ENCODE measurements at regions not wholly inside any gene's neighbourhood (a gene's known extent, or its start where the extent isn't known, plus 50 kb on each side); places are given as distances from the start of the nearest gene placed in this dataset.

DNA sequence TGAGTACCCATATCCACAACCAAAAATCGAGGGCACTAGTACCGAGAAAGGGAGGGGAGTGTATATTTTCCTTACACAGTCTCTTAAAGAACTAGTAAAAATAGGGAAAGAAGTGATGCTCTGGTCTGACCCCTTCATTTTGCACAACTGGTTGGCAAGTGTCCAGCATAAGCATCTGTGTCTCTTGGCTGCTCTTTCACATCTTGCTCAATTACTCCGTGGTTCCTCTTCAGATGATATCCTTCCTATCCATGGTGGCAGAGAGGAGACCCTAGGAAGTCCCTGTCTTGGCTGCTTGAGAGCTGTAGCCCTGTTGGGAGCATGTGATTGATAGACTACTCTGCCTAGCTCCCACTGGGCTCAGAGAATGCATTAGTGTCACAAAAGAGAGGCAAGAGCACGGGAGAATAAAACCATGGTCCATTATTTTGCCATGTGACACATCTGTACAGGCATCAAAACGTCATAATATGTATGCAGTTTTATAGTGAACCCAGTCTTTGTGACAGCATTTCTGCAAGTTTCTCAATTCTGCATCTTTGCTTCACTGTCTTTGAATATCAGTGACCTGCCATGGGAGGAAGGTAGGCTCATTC, 111.8 kb upstream of the ANKRD1 start:
- intact Hi-C loops (cut with DNase I): no loop called here
- FAIRE-seq (no peak), DNase-seq (peak in 1 of 5 donors; percentile 8)
- no peaks in the 10 kb centered on the region for H3K9me3 ChIP-seq (ENCODE audit: control insufficient read depth in 2 of 3, insufficient read depth in 1 of 3, low read length in 3 of 3)
- TF ChIP-seq, protein P1, sequence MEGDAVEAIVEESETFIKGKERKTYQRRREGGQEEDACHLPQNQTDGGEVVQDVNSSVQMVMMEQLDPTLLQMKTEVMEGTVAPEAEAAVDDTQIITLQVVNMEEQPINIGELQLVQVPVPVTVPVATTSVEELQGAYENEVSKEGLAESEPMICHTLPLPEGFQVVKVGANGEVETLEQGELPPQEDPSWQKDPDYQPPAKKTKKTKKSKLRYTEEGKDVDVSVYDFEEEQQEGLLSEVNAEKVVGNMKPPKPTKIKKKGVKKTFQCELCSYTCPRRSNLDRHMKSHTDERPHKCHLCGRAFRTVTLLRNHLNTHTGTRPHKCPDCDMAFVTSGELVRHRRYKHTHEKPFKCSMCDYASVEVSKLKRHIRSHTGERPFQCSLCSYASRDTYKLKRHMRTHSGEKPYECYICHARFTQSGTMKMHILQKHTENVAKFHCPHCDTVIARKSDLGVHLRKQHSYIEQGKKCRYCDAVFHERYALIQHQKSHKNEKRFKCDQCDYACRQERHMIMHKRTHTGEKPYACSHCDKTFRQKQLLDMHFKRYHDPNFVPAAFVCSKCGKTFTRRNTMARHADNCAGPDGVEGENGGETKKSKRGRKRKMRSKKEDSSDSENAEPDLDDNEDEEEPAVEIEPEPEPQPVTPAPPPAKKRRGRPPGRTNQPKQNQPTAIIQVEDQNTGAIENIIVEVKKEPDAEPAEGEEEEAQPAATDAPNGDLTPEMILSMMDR (IDR thresholded peaks at IDR 0.05; ENCODE audit: borderline replicate concordance, extremely low read depth, insufficient read depth): no peak
- H3K9ac ChIP-seq (ENCODE audit: low read length in 3 of 3): no peak overlapping the region
- H3K4me3 ChIP-seq (ENCODE audit: low read length in 3 of 3): no peak overlapping the region
- no peaks in the 10 kb centered on the region for H3K36me3 ChIP-seq (ENCODE audit: control insufficient read depth in 2 of 3, insufficient read depth in 3 of 3, low read length in 3 of 3)
- peaks cover 0 to 4% (median 0%) of the 10 kb centered on the region in 3 donors for H3K4me1 ChIP-seq (ENCODE audit: control insufficient read depth in 2 of 3, insufficient read depth in 2 of 3, low read depth in 1 of 3, low read length in 3 of 3)
- H3K27ac ChIP-seq (ENCODE audit: low read depth in 2 of 2, low read length in 2 of 2): no peak overlapping the region
- H3K27me3 ChIP-seq (ENCODE audit: control insufficient read depth, insufficient read depth, low read length): no peaks in the 10 kb centered on the region

DNA sequence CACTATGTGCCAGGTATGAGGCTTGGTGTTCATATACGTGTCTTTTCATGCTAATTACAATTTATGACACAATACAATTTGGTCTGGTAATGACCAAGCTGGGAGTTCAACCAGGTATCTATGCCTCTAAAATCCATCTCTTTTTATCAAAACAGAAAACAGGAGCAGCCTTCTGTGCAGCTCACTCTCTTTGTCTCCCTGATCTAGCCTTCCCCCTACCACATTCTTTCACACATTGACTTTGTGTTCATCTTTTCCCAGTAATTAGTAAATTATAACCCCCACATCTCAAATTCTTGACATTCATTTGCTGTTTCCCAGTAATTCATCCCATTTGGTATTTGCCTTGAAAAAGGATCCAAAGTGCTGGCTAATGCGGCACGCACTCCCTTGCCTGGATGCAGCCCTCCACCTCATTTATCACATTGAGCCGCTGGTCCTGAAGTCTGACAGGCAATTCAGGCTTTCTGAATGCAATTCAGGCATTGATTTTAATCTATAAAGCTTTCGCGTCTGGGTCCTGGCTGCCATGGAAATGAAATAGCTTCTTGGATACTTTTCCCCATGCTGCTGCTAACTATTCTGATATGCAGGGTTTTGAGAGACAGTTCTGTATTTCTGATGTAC, 112.5 kb upstream of the ANKRD1 start:
- Histone ChIP-seq H3K27ac (ENCODE audit: low read depth in 2 of 2, low read length in 2 of 2) (no peak overlapping the region), H3K4me3 (ENCODE audit: low read length in 3 of 3) (no peak overlapping the region), H3K9ac (ENCODE audit: low read length in 3 of 3) (no peak overlapping the region), H3K27me3 (ENCODE audit: control insufficient read depth, insufficient read depth, low read length) (no peaks in the 10 kb centered on the region), H3K4me1 (ENCODE audit: control insufficient read depth in 2 of 3, insufficient read depth in 2 of 3, low read depth in 1 of 3, low read length in 3 of 3) (peaks cover 0 to 4% (median 0%) of the 10 kb centered on the region in 3 donors), H3K36me3 (ENCODE audit: control insufficient read depth in 2 of 3, insufficient read depth in 3 of 3, low read length in 3 of 3) (no peaks in the 10 kb centered on the region), H3K9me3 (ENCODE audit: control insufficient read depth in 2 of 3, insufficient read depth in 1 of 3, low read length in 3 of 3) (no peaks in the 10 kb centered on the region)
- FAIRE-seq (no peak), DNase-seq (peak in 1 of 5 donors; percentile 8)
- intact Hi-C loops (cut with DNase I): no loop called here
- TF ChIP-seq, protein P1 (IDR thresholded peaks at IDR 0.05; ENCODE audit: borderline replicate concordance, extremely low read depth, insufficient read depth): no peak

DNA sequence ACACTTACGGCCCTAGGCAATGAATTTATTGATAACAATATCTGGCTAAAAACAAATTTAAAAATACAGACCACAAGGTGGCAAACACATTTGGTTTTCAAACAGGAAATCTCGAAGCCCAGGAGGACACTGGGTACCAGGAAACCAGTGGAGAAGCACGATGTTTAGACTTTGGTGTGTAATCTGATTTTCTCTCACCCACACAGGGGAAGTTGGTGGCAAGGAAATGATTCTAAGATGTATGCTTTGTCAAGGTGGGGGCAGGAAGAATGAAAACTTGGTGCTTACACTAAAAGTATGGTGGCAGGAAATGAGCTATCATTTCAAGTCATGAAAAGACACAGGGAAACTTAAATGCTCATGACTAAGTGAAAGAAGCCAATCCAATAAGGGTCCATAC, 113.2 kb upstream of the ANKRD1 start:
- FAIRE-seq (no peak), DNase-seq (no peak)
- intact Hi-C loops (cut with DNase I): no loop called here
- no peak overlapping the region for H3K9ac ChIP-seq (ENCODE audit: low read length in 3 of 3)
- H3K27me3 ChIP-seq (ENCODE audit: control insufficient read depth, insufficient read depth, low read length): no peaks in the 10 kb centered on the region
- H3K36me3 ChIP-seq (ENCODE audit: control insufficient read depth in 2 of 3, insufficient read depth in 3 of 3, low read length in 3 of 3): no peaks in the 10 kb centered on the region
- H3K4me3 ChIP-seq (ENCODE audit: low read length in 3 of 3): no peak overlapping the region
- TF ChIP-seq, protein P1 (IDR thresholded peaks at IDR 0.05; ENCODE audit: borderline replicate concordance, extremely low read depth, insufficient read depth): no peak
- peaks cover 0 to 4% (median 0%) of the 10 kb centered on the region in 3 donors for H3K4me1 ChIP-seq (ENCODE audit: control insufficient read depth in 2 of 3, insufficient read depth in 2 of 3, low read depth in 1 of 3, low read length in 3 of 3)
- no peak overlapping the region for H3K27ac ChIP-seq (ENCODE audit: low read depth in 2 of 2, low read length in 2 of 2)
- H3K9me3 ChIP-seq (ENCODE audit: control insufficient read depth in 2 of 3, insufficient read depth in 1 of 3, low read length in 3 of 3): no peaks in the 10 kb centered on the region

Data from kidney (tissue), 13 donors.